Endodermal cell (in vitro differentiated cells): ENCODE measurements at regions not wholly inside any gene's neighbourhood (a gene's known extent, or its start where the extent isn't known, plus 50 kb on each side); places are given as distances from the start of the nearest gene placed in this dataset.
A peak's percentile ranks its signal among the peaks of the same experiment; 100 is the strongest.

Source experiments
- DNase-seq: peaks from one replicate; pipeline ENCODE4 v3.0.0-alpha.2; 2017
- H3K27ac ChIP-seq: 2 replicates; pipeline ENCODE4 v1.5.1; 2013; ENCODE audit warnings: mild to moderate bottlenecking, low read depth, low read length, moderate library complexity
- H3K27me3 ChIP-seq: 2 replicates; pipeline ENCODE4 v1.6.1; 2013; ENCODE audit warnings: mild to moderate bottlenecking, low read length, moderate library complexity; ENCODE audit not compliant: insufficient read depth, control insufficient read depth, poor library complexity, severe bottlenecking
- H3K36me3 ChIP-seq: 2 replicates; pipeline ENCODE4 v1.7.0; 2013; ENCODE audit warnings: mild to moderate bottlenecking, low read length, moderate library complexity; ENCODE audit not compliant: control insufficient read depth, insufficient read depth
- H3K4me1 ChIP-seq: one replicate; pipeline ENCODE4 v1.7.0; 2013; ENCODE audit warnings: low read length; ENCODE audit not compliant: control insufficient read depth, insufficient read depth
- H3K4me3 ChIP-seq: 2 replicates; pipeline ENCODE4 v1.5.1; 2013; ENCODE audit warnings: mild to moderate bottlenecking, low read length, moderate library complexity
- H3K9ac ChIP-seq: 2 replicates; pipeline ENCODE4 v1.6.1; 2013; ENCODE audit warnings: mild to moderate bottlenecking, low read length, moderate library complexity; ENCODE audit not compliant: poor library complexity, severe bottlenecking; ENCODE audit errors: extremely low read depth
- H3K9me3 ChIP-seq: 2 replicates; pipeline ENCODE4 v1.6.1; 2013; ENCODE audit warnings: mild to moderate bottlenecking, low read length, moderate library complexity; ENCODE audit not compliant: control insufficient read depth
- H3K27ac Mint-ChIP-seq: 2 replicates; pipeline ENCODE4 v1.8.0; 2020; ENCODE audit warnings: mixed read lengths
- H3K27me3 Mint-ChIP-seq: 2 replicates; pipeline ENCODE4 v1.8.0; 2021; ENCODE audit warnings: mild to moderate bottlenecking, mixed read lengths; ENCODE audit not compliant: insufficient read depth
- H3K36me3 Mint-ChIP-seq: 2 replicates; pipeline ENCODE4 v1.8.0; 2020; ENCODE audit warnings: low read depth, mixed read lengths
- H3K4me1 Mint-ChIP-seq: 2 replicates; pipeline ENCODE4 v1.8.0; 2020; ENCODE audit warnings: mixed read lengths
- H3K4me3 Mint-ChIP-seq: 2 replicates; pipeline ENCODE4 v1.8.0; 2020; ENCODE audit warnings: mild to moderate bottlenecking, moderate library complexity, mixed read lengths
- H3K9me3 Mint-ChIP-seq: 2 replicates; pipeline ENCODE4 v1.8.0; 2020; ENCODE audit warnings: mild to moderate bottlenecking, mixed read lengths
- CTCF ChIP-seq: fragments of 200-600 bp; sonication (generic); conservative IDR thresholded peaks from 2 replicates; pipeline ENCODE4 v1.5.0; 2021; ENCODE audit warnings: antibody characterized with exemption, mild to moderate bottlenecking
- WGBS, 2 experiments: methylation state at CpG; one replicate each; pipeline versions ENCODE4 v1.1.5 to v1.1.7; 2013; ENCODE audit warnings: missing lambda C conversion rate in 2 of 2, mixed read lengths in 1 of 2; ENCODE audit not compliant: insufficient coverage in 1 of 2, insufficient read length in 1 of 2; 5-methylcytosine and 5-hydroxymethylcytosine counted together

DNA sequence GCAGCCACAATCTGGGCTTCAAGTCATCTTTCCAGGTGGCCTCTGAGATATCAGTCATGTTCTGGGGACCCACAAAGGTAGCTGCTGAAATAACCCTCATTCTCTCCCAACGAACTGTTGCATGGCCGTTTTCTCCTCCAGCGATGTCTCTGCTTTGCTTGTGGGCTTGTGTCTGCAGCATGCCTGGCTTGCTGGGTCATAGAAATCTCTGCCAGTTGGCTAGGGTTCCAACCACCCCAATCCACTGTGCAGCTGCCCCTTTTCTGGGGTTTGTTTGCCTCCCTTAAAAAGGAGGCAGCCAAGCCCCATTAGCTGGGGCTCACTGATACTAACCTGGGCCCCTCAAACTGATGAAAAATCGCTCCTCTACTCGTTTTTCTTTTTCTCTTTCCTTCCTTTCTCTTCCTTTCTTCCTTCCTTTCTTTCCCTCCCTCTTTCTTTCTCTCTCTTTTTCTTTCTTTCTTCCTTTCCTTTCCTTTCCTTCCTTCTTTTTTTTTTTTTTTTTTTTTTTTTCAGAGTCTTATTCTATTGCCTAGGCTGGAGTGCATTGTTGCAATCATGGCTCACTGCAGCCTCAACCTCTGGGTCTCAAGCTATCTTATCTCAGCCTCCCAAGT, 680.0 kb downstream of the EPHA4 start:
- Histone ChIP-seq H3K4me1 (peaks cover 4% of the 10 kb centered on the region), H3K27ac (no peak overlapping the region), H3K36me3 (no peaks in the 10 kb centered on the region), H3K9ac (no peak overlapping the region), H3K4me3 (no peak overlapping the region), H3K9me3 (peaks cover 6% of the 10 kb centered on the region), H3K27me3 (no peaks in the 10 kb centered on the region)
- Mint-ChIP-seq H3K27ac (no peak overlapping the region), H3K27me3 (no peaks in the 10 kb centered on the region), H3K4me3 (no peak overlapping the region), H3K9me3 (no peaks in the 10 kb centered on the region), H3K36me3 (no peaks in the 10 kb centered on the region), H3K4me1 (peaks cover 26% of the 10 kb centered on the region)
- DNase-seq, result no peak
- 89 to 91% methylated on average over 5 of the region's 5 CpGs for WGBS, 2 experiments
- TF ChIP-seq CTCF, result no peak

GRCh38 chr2:220893411-220893810, 678.7 kb downstream of the EPHA4 start:
- Histone ChIP-seq H3K4me3 (no peak overlapping the region), H3K36me3 (no peaks in the 10 kb centered on the region), H3K27ac (no peak overlapping the region), H3K9me3 (peaks cover 6% of the 10 kb centered on the region), H3K27me3 (no peaks in the 10 kb centered on the region), H3K9ac (no peak overlapping the region), H3K4me1 (no peaks in the 10 kb centered on the region)
- Mint-ChIP-seq H3K27ac (no peak overlapping the region), H3K9me3 (no peaks in the 10 kb centered on the region), H3K36me3 (no peaks in the 10 kb centered on the region), H3K27me3 (no peaks in the 10 kb centered on the region), H3K4me3 (no peak overlapping the region), H3K4me1 (peaks cover 18% of the 10 kb centered on the region)
- peak; percentile 25 for TF ChIP-seq CTCF
- WGBS, 2 experiments, result 60 to 82% methylated on average over 1 to 2 of the region's 2 CpGs
- no peak for DNase-seq

GRCh38 chr2:220894069-220894468, 678.0 kb downstream of the EPHA4 start:
- no peaks in the 10 kb centered on the region for H3K36me3 Mint-ChIP-seq
- Histone ChIP-seq H3K9ac (no peak overlapping the region), H3K27ac (no peak overlapping the region), H3K36me3 (no peaks in the 10 kb centered on the region), H3K4me3 (no peak overlapping the region), H3K9me3 (peaks cover 6% of the 10 kb centered on the region), H3K27me3 (no peaks in the 10 kb centered on the region), H3K4me1 (no peaks in the 10 kb centered on the region)
- no peak overlapping the region for H3K27ac Mint-ChIP-seq
- no peak overlapping the region for H3K4me3 Mint-ChIP-seq
- peaks cover 18% of the 10 kb centered on the region for H3K4me1 Mint-ChIP-seq
- no peaks in the 10 kb centered on the region for H3K27me3 Mint-ChIP-seq
- H3K9me3 Mint-ChIP-seq, result no peaks in the 10 kb centered on the region
- WGBS, 2 experiments, result 97 to 100% methylated on average over 1 of the region's 1 CpG
- no peak for DNase-seq
- no peak for TF ChIP-seq CTCF
